Liver (tissue), 8 donors: ENCODE measurements at regions not wholly inside any gene's neighbourhood (a gene's known extent, or its start where the extent isn't known, plus 50 kb on each side); places are given as distances from the start of the nearest gene placed in this dataset.

Experiments used
- DNase-seq: peaks from one replicate; pipeline ENCODE4 v3.0.0-alpha.2; 2017; ENCODE audit warnings: low spot score
- H3K27ac ChIP-seq, 2 donors: one replicate each; pipeline ENCODE4 v1.7.0; 2013; ENCODE audit warnings: inconsistent platforms in 2 of 2, low read length in 2 of 2, control low read depth in 1 of 2, low read depth in 1 of 2, mild to moderate bottlenecking in 1 of 2
- H3K27me3 ChIP-seq, 4 donors: one replicate each; pipeline versions ENCODE4 v1.6.1 to v1.7.0; 2013; ENCODE audit warnings: low read length in 3 of 4, inconsistent platforms in 1 of 4, mild to moderate bottlenecking in 1 of 4, moderate library complexity in 1 of 4; ENCODE audit not compliant: control insufficient read depth in 4 of 4, insufficient read depth in 4 of 4
- H3K36me3 ChIP-seq, 4 donors: one replicate each; pipeline versions ENCODE4 v1.6.1 to v1.7.0; 2013; ENCODE audit warnings: low read length in 3 of 4, mild to moderate bottlenecking in 3 of 4, low read depth in 1 of 4, moderate library complexity in 1 of 4; ENCODE audit not compliant: control insufficient read depth in 4 of 4, insufficient read depth in 3 of 4
- H3K4me1 ChIP-seq, 4 donors: one replicate each; pipeline versions ENCODE4 v1.6.1 to v1.7.0; 2013; ENCODE audit warnings: low read length in 3 of 4, mild to moderate bottlenecking in 3 of 4, moderate library complexity in 1 of 4; ENCODE audit not compliant: control insufficient read depth in 4 of 4, insufficient read depth in 4 of 4
- H3K4me3 ChIP-seq, 3 donors: one replicate each; pipeline versions ENCODE4 v1.6.1 to v1.7.0; 2013; ENCODE audit warnings: low read length in 3 of 3, control low read depth in 1 of 3, low read depth in 1 of 3, mild to moderate bottlenecking in 1 of 3
- H3K9ac ChIP-seq, 2 donors: one replicate each; pipeline ENCODE4 v1.7.0; 2013; ENCODE audit warnings: low read length in 2 of 2, mild to moderate bottlenecking in 2 of 2, moderate library complexity in 2 of 2, control low read depth in 1 of 2, low read depth in 1 of 2
- H3K9me3 ChIP-seq, 4 donors: one replicate each; pipeline versions ENCODE4 v1.6.1 to v1.7.0; 2013; ENCODE audit warnings: low read length in 3 of 4; ENCODE audit not compliant: control insufficient read depth in 4 of 4
- EGR1 ChIP-seq, 2 donors: IDR thresholded peaks; 2 replicates each; pipeline ENCODE4 v1.6.1; 2016 to 2018; ENCODE audit warnings: antibody characterized with exemption in 2 of 2, low read depth in 2 of 2
- FOXA1 ChIP-seq: IDR thresholded peaks from 2 replicates; pipeline ENCODE4 v1.6.1; 2016; ENCODE audit warnings: antibody characterized with exemption
- FOXA2 ChIP-seq: IDR thresholded peaks from 2 replicates; pipeline ENCODE4 v1.6.1; 2016; ENCODE audit warnings: antibody characterized with exemption
- GABPA ChIP-seq, 2 donors: IDR thresholded peaks in 1 of 2; conservative IDR thresholded peaks in 1 of 2; 2 replicates each; pipeline ENCODE4 v1.6.1; 2016; ENCODE audit warnings: antibody characterized with exemption in 2 of 2, mild to moderate bottlenecking in 1 of 2, moderate library complexity in 1 of 2
- HNF4A ChIP-seq, 2 donors: conservative IDR thresholded peaks; 2 replicates each; pipeline ENCODE4 v1.6.1; 2016; ENCODE audit warnings: antibody characterized with exemption in 2 of 2, mild to moderate bottlenecking in 2 of 2
- HNF4G ChIP-seq: IDR thresholded peaks from 2 replicates; pipeline ENCODE4 v1.6.1; 2016; ENCODE audit warnings: antibody characterized with exemption
- JUND ChIP-seq, 2 donors: IDR thresholded peaks; 2 replicates each; pipeline ENCODE4 v1.6.1; 2016; ENCODE audit warnings: antibody characterized with exemption in 2 of 2
- RAD21 ChIP-seq, 2 donors: IDR thresholded peaks; 2 replicates each; pipeline ENCODE4 v1.6.1; 2016; ENCODE audit warnings: antibody characterized with exemption in 2 of 2, mild to moderate bottlenecking in 2 of 2
- RXRA ChIP-seq, 2 donors: IDR thresholded peaks; 2 replicates each; pipeline ENCODE4 v1.6.1; 2017 to 2018; ENCODE audit warnings: antibody characterized with exemption in 2 of 2, mild to moderate bottlenecking in 1 of 2
- SP1 ChIP-seq: IDR thresholded peaks from 2 replicates; pipeline ENCODE4 v1.6.1; 2018; ENCODE audit warnings: antibody characterized with exemption, mild to moderate bottlenecking
- TAF1 ChIP-seq: conservative IDR thresholded peaks from 2 replicates; pipeline ENCODE4 v1.6.1; 2016; ENCODE audit warnings: antibody characterized with exemption, mild to moderate bottlenecking
- WGBS: extraction: QIAGEN DNeasy Blood & Tissue Kit; methylation state at CpG from one replicate; pipeline ENCODE4 v1.1.7; 2013; 5-methylcytosine and 5-hydroxymethylcytosine counted together
- TF ChIP-seq, protein P1 (sequence below): IDR thresholded peaks from 2 replicates; pipeline ENCODE4 v1.6.1; 2016; ENCODE audit warnings: antibody characterized with exemption
- TF ChIP-seq, protein P2 (sequence below): fragments of 150-350 bp; IDR thresholded peaks from 2 replicates; pipeline ENCODE4 v1.5.1; 2017; ENCODE audit warnings: improper control_type of control experiment, low read depth, low read length; ENCODE audit not compliant: missing input control
- TF ChIP-seq, protein P3 (sequence below): IDR thresholded peaks from 2 replicates; pipeline ENCODE4 v1.6.1; 2016; ENCODE audit warnings: antibody characterized with exemption, mild to moderate bottlenecking
- TF ChIP-seq, protein P4 (sequence below): IDR thresholded peaks from 2 replicates; pipeline ENCODE4 v1.6.1; 2016; ENCODE audit warnings: antibody characterized with exemption
- donor health status: healthy.
- donor health status: healthy.
- donor health status: healthy.
- donor health status: healthy.
- donor health status: healthy.

DNA sequence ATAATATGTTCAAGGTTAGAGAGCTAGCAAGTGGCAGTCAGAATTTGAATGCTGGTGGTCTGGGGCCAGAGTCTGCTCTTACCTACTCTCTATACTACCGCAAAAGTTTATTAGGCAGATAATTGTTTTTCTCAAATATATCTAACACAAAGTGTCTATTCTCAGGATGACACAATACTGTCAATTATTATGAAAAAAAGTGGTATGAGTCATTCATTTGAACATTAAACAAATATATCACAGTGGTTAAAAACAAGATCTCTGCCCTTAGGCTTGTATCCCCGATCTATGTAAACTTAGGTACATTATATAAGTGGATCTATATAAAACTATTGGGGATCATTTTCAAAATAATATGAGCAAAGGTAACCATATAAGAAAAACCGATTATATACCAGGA lies 354.9 kb downstream of the CETN3 start:
- no peaks in the 10 kb centered on the region for H3K27me3 ChIP-seq
- no peak overlapping the region for H3K9ac ChIP-seq
- no peak for DNase-seq
- WGBS: 75% methylated on average over 3 of the region's 3 CpGs
- no peaks in the 10 kb centered on the region for H3K4me1 ChIP-seq
- no peak overlapping the region for H3K4me3 ChIP-seq
- H3K9me3 ChIP-seq: no peaks in the 10 kb centered on the region
- TF ChIP-seq TAF1: no peak
- no peak for TF ChIP-seq FOXA2
- TF ChIP-seq RXRA (IDR thresholded peaks at IDR 0.05): no peak
- TF ChIP-seq, protein P1, sequence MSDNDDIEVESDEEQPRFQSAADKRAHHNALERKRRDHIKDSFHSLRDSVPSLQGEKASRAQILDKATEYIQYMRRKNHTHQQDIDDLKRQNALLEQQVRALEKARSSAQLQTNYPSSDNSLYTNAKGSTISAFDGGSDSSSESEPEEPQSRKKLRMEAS: no peak
- TF ChIP-seq FOXA1: no peak
- TF ChIP-seq JUND (IDR thresholded peaks at IDR 0.05): no peak
- no peak for TF ChIP-seq HNF4A (conservative IDR thresholded peaks at IDR 0.05)
- TF ChIP-seq HNF4G: no peak
- TF ChIP-seq GABPA (IDR thresholded peaks at IDR 0.05 in 1 of 2, conservative IDR thresholded peaks at IDR 0.05 in 1 of 2): no peak
- no peak for TF ChIP-seq SP1
- TF ChIP-seq, protein P2, sequence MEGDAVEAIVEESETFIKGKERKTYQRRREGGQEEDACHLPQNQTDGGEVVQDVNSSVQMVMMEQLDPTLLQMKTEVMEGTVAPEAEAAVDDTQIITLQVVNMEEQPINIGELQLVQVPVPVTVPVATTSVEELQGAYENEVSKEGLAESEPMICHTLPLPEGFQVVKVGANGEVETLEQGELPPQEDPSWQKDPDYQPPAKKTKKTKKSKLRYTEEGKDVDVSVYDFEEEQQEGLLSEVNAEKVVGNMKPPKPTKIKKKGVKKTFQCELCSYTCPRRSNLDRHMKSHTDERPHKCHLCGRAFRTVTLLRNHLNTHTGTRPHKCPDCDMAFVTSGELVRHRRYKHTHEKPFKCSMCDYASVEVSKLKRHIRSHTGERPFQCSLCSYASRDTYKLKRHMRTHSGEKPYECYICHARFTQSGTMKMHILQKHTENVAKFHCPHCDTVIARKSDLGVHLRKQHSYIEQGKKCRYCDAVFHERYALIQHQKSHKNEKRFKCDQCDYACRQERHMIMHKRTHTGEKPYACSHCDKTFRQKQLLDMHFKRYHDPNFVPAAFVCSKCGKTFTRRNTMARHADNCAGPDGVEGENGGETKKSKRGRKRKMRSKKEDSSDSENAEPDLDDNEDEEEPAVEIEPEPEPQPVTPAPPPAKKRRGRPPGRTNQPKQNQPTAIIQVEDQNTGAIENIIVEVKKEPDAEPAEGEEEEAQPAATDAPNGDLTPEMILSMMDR: no peak
- TF ChIP-seq, protein P3, sequence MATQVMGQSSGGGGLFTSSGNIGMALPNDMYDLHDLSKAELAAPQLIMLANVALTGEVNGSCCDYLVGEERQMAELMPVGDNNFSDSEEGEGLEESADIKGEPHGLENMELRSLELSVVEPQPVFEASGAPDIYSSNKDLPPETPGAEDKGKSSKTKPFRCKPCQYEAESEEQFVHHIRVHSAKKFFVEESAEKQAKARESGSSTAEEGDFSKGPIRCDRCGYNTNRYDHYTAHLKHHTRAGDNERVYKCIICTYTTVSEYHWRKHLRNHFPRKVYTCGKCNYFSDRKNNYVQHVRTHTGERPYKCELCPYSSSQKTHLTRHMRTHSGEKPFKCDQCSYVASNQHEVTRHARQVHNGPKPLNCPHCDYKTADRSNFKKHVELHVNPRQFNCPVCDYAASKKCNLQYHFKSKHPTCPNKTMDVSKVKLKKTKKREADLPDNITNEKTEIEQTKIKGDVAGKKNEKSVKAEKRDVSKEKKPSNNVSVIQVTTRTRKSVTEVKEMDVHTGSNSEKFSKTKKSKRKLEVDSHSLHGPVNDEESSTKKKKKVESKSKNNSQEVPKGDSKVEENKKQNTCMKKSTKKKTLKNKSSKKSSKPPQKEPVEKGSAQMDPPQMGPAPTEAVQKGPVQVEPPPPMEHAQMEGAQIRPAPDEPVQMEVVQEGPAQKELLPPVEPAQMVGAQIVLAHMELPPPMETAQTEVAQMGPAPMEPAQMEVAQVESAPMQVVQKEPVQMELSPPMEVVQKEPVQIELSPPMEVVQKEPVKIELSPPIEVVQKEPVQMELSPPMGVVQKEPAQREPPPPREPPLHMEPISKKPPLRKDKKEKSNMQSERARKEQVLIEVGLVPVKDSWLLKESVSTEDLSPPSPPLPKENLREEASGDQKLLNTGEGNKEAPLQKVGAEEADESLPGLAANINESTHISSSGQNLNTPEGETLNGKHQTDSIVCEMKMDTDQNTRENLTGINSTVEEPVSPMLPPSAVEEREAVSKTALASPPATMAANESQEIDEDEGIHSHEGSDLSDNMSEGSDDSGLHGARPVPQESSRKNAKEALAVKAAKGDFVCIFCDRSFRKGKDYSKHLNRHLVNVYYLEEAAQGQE: no peak
- no peak for TF ChIP-seq EGR1 (IDR thresholded peaks at IDR 0.05; ENCODE audit: low read depth in 2 of 2)
- TF ChIP-seq, protein P4, sequence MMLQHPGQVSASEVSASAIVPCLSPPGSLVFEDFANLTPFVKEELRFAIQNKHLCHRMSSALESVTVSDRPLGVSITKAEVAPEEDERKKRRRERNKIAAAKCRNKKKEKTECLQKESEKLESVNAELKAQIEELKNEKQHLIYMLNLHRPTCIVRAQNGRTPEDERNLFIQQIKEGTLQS: no peak
- no peak for TF ChIP-seq RAD21 (IDR thresholded peaks at IDR 0.05)
- no peak overlapping the region for H3K27ac ChIP-seq
- H3K36me3 ChIP-seq: no peaks in the 10 kb centered on the region

DNA sequence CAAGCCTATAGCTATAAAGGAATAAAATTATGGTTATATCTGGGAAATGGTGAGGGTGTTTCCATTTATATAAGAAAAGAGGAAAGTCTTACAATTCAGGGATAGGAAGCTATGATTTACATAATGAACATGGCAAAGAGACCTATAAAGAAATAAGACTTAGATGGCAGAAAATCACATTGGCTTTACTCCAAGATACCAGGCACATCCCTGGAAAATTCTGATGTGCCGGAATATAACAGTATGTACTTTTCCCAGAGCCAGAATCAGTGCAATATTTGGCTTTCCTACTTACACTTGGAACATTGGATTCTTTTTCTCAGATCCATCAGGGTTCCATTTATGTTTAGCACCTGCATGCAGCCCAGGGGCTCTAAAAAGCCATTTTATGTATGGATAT lies 357.8 kb downstream of the CETN3 start:
- TF ChIP-seq GABPA (IDR thresholded peaks at IDR 0.05 in 1 of 2, conservative IDR thresholded peaks at IDR 0.05 in 1 of 2) (no peak), RAD21 (IDR thresholded peaks at IDR 0.05) (no peak), TAF1 (no peak)
- H3K9me3 ChIP-seq: no peaks in the 10 kb centered on the region
- no peaks in the 10 kb centered on the region for H3K4me1 ChIP-seq
- H3K4me3 ChIP-seq: no peak overlapping the region
- DNase-seq: no peak
- no peaks in the 10 kb centered on the region for H3K36me3 ChIP-seq
- 89% methylated on average over 1 of the region's 1 CpG for WGBS
- H3K9ac ChIP-seq: no peak overlapping the region
- no peak overlapping the region for H3K27ac ChIP-seq
- H3K27me3 ChIP-seq: no peaks in the 10 kb centered on the region
